GM21447 (cell line): ENCODE measurements at regions not wholly inside any gene's neighbourhood (a gene's known extent, or its start where the extent isn't known, plus 50 kb on each side); places are given as distances from the start of the nearest gene placed in this dataset.
"Not testable (repeated sequence)": the region's sequence is repeated elsewhere in the genome, so short reads cannot be mapped to it uniquely, and the experiment has no call there.

Source experiments
- ATAC-seq: cut with Tn5 transposase; IDR thresholded peaks from one replicate; pipeline ENCODE4 v1.9.1; 2021; ENCODE audit not compliant: unreplicated experiment

- ATAC-seq: no peak
Observed at GRCh38 chr6:21909321-21909720, 315.8 kb downstream of the SOX4 start.

- ATAC-seq: no peak
Observed at GRCh38 chr6:21911208-21911607, 317.7 kb downstream of the SOX4 start.

GRCh38 chr6:21912151-21912832 is 318.7 kb downstream of the SOX4 start:
- ATAC-seq: no peak

- no peak for ATAC-seq
Observed at GRCh38 chr6:21914121-21914973, 320.8 kb downstream of the SOX4 start.

- no peak for ATAC-seq
Observed at GRCh38 chr6:21915707-21916260, 322.2 kb downstream of the SOX4 start.

- ATAC-seq: no peak
Observed at GRCh38 chr6:21918041-21918440, 324.5 kb downstream of the SOX4 start.

GRCh38 chr6:21918666-21919065 is 325.1 kb downstream of the SOX4 start:
- ATAC-seq: no peak

GRCh38 chr6:21922086-21922485 is 328.5 kb downstream of the SOX4 start:
- ATAC-seq: no peak

- ATAC-seq: no peak
Observed at GRCh38 chr6:21924002-21924401, 330.5 kb downstream of the SOX4 start.

- no peak for ATAC-seq
Observed at GRCh38 chr6:21928827-21929226, 335.3 kb downstream of the SOX4 start.

- no peak for ATAC-seq
Observed at GRCh38 chr6:21931641-21932335, 338.2 kb downstream of the SOX4 start.

GRCh38 chr6:21933351-21933750 is 339.8 kb downstream of the SOX4 start:
- no peak for ATAC-seq

GRCh38 chr6:21935142-21935541 is 341.6 kb downstream of the SOX4 start:
- no peak for ATAC-seq

GRCh38 chr6:21935561-21936028 is 342.0 kb downstream of the SOX4 start:
- no peak for ATAC-seq

GRCh38 chr6:21937466-21937865 is 343.9 kb downstream of the SOX4 start:
- ATAC-seq: no peak

- ATAC-seq: not testable (repeated sequence)
Observed at GRCh38 chr6:21939066-21939465, 345.5 kb downstream of the SOX4 start.

GRCh38 chr6:21941926-21942325 is 348.4 kb downstream of the SOX4 start:
- ATAC-seq: no peak

- no peak for ATAC-seq
Observed at GRCh38 chr6:21942897-21943296, 349.3 kb downstream of the SOX4 start.

GRCh38 chr6:21946298-21946783 is 350.5 kb downstream of the PRL start:
- ATAC-seq: no peak

- not testable (repeated sequence) for ATAC-seq
Observed at GRCh38 chr6:21947227-21947626, 349.6 kb downstream of the PRL start.

- ATAC-seq: no peak
Observed at GRCh38 chr6:21947731-21948386, 349.0 kb downstream of the PRL start.
